Non-pigmented ciliary epithelial cell (primary cell): ENCODE measurements at regions not wholly inside any gene's neighbourhood (a gene's known extent, or its start where the extent isn't known, plus 50 kb on each side); places are given as distances from the start of the nearest gene placed in this dataset.

Experiments used
- DNase-seq: peaks from one replicate; pipeline ENCODE4 v3.0.0-alpha.2; 2010; ENCODE audit warnings: low read depth

DNA sequence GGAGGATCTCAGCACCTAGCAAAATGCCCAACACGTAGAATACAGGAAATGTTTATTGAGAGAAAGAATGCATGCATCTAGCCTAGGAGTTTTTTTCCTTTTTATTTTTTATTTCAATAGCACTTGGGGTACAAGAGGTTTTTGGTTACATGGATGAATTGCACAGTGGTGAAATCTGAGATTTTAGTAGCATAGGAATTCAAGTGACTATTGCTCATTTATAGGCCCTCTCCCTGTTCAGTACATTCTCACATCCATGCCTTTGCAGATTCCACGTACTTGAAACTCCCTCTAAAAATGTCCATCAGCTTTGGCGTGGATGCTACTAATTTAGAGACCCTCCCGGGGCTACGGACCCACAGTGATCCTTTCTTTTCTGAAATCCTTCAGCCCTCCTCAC, 61.7 kb upstream of the PIAS1 start:
- DNase-seq: no peak

DNA sequence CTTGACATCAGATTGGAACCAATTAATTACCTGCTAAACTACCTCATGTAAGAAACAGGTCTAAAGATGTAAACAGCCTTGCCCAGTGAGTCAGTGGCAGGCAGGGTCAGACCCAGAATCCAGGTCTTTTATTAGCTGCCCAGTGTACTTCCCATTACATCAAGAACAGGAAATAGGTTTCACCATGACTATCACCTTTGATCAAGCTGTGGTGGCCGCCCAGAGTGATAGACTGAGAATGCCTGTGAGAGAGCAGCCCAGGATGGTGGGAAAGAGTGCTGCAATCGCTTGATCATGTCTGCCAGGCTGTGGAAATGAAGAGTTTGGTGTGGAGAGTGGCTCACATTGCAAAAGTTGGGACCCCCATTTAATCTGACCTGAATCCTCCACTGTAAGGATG, 61.3 kb upstream of the PIAS1 start:
- DNase-seq: no peak

DNA sequence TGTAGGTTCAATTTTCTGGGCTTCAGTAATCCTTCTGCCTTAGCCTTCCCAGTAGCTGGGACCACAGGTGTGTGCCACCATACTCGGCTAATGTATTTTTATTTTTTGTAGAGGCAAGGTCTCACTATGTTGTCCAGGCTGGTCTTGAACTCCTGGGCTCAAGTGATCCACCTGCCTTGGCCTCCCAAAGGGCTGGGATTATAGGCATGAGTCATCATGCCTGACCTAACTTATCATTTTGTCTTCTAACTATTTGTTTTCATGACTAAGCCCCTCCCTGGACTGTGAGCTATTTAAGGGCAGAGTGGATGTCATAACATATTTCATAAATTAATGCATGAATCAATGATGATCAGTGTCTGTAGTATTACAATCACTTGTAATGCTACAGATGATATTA, 56.1 kb upstream of the PIAS1 start:
- DNase-seq: peak; percentile 42

DNA sequence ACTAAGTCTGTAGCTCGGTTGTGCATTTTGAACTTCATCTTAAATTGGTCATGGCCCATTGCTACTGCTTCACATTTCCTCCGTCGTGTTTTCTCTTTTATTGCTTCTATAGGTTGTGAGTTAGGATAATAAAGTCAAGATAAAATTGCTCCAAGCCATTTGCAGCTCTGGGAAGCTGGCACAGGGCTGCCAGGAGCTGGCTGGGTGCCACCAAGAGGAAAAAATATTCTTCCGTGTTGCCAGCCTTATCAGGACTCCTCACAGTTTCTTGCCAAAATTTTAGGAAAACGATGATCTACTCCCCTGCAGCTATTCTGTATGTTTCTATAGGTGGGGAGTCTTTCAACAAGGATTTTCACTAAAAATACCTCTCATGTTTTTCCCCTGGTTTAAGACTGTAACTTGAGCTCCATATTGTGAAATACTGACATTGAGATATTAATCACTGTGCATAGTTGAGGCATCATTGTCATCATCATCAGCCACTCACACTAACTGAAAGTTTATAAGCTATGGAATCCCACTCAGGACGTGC, 55.4 kb upstream of the PIAS1 start:
- DNase-seq: peak; percentile 45

DNA sequence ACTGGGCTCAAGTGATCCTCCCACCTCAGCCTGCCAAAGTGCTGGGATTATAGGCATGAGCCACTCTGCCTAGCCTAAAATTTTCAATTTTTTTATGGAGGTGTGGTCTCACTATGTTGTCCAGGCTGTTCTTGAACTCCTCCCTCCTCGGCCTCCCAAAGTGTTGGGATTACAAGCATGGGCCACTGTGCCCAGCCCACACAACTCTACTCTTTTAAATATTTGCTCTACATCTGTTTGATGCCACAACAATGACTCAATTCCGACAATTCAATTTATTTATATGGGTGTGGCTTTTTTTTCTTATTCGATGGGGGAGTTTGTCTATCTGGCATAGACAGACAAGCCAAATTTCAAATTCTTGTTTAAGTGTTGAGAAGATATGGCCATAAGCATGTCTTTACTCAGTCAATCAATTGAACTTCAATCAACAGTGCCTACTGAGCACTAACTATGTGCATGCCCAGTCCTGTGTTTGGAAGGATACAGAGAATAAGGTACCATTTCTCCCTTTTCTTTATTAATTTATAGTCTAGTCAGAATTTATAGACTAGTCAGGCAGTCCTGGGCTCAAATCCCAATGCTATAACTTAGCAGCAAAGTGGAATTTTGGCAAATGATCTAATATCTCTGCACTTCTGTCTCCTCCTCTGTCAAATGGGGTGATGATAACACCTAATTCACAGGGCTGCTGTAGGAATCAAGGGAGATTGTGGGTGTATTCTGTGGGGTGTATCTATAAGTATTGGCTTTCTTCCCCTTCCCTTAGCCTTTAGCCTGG, 54.6 kb upstream of the PIAS1 start:
- DNase-seq: no peak

DNA sequence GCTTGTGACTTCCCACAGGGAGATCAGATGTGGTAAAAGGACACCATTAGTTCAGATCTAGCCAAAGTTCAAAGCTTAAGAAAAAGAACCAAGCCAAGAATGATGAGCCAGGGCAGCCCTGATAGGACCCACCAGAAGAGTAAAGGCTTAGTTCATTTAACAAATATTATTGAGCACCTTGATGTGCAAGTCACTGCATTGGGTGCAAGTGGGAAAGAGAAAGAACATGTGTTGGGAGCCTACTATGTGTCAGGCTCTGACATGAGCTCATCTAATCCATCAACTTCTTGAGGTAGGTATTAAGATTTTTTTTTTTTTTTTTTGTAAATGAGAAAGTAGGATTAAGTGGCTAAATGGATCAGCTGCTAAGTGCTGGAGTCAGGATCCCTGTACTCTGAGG, 53.4 kb upstream of the PIAS1 start:
- no peak for DNase-seq

DNA sequence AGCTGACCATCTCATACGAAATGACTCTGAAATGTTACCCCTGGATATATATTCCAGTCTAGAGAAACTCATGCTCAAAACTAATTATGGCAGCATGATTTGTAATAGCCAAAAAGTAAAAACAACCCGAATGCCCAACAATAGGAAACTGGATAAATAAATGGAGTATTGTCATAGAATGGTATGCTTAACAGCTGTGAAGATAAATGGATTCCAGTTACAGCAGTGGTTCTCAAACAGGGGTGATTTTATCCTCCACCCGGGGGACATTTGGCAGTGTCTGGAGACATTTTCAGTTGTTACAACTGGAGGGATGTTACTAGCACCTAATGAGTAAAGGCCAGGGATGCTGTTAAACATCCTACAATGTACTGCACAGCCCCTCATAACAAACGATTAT, 52.3 kb upstream of the PIAS1 start:
- no peak for DNase-seq

DNA sequence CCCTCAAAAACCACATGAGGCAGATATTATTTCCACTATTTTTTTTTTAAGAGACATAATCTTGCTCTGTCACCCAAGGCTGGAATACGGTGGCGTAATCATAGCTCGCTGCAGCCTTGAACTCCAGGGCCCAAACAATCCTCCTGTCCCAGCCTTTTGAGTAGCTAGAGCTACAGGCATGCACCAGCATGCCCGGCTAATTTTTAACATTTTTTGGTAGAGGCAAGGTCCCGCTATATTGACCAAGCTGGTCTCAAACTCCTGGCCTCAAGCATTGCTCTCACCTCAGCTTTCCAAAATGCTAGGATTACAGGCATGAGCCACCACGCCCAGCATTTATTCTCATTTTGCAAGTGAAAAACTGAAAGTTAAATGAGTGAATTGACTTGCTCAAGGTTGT, 50.8 kb upstream of the PIAS1 start:
- no peak for DNase-seq
